AG09319 (cell line): ENCODE measurements at regions not wholly inside any gene's neighbourhood (a gene's known extent, or its start where the extent isn't known, plus 50 kb on each side); places are given as distances from the start of the nearest gene placed in this dataset.

Experiments
- DNase-seq: peaks from one replicate; pipeline ENCODE4 v3.0.0-alpha.2; 2010; ENCODE audit warnings: low read depth; ENCODE audit errors: extremely low read depth
- TF ChIP-seq, protein P1 (sequence below): IDR thresholded peaks from 2 replicates; pipeline ENCODE4 v1.5.1; 2011; ENCODE audit warnings: low read depth, mild to moderate bottlenecking, inconsistent platforms, low read length, moderate library complexity

DNA sequence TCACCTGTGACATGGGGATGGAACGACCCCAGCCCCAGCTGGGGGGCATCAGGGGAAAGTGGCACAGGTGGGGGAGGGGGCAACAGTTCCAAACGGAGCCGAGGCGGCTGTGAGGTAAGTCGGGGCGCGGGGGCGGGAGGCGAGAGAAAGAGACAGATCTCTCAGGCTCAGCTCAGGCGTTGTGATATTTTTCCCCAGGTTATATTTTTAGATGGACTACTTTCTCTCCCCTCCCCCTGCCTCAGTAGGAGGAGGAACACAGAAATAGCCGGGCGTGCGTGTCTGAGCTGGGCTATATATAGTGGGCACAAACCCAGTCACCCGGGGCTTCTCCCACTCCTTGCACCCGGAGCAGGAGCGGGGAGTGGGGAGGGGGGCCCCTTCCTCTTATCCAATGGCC, 91.0 kb upstream of the LINGO1 start:
- TF ChIP-seq, protein P1, sequence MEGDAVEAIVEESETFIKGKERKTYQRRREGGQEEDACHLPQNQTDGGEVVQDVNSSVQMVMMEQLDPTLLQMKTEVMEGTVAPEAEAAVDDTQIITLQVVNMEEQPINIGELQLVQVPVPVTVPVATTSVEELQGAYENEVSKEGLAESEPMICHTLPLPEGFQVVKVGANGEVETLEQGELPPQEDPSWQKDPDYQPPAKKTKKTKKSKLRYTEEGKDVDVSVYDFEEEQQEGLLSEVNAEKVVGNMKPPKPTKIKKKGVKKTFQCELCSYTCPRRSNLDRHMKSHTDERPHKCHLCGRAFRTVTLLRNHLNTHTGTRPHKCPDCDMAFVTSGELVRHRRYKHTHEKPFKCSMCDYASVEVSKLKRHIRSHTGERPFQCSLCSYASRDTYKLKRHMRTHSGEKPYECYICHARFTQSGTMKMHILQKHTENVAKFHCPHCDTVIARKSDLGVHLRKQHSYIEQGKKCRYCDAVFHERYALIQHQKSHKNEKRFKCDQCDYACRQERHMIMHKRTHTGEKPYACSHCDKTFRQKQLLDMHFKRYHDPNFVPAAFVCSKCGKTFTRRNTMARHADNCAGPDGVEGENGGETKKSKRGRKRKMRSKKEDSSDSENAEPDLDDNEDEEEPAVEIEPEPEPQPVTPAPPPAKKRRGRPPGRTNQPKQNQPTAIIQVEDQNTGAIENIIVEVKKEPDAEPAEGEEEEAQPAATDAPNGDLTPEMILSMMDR: no peak
- no peak for DNase-seq

DNA sequence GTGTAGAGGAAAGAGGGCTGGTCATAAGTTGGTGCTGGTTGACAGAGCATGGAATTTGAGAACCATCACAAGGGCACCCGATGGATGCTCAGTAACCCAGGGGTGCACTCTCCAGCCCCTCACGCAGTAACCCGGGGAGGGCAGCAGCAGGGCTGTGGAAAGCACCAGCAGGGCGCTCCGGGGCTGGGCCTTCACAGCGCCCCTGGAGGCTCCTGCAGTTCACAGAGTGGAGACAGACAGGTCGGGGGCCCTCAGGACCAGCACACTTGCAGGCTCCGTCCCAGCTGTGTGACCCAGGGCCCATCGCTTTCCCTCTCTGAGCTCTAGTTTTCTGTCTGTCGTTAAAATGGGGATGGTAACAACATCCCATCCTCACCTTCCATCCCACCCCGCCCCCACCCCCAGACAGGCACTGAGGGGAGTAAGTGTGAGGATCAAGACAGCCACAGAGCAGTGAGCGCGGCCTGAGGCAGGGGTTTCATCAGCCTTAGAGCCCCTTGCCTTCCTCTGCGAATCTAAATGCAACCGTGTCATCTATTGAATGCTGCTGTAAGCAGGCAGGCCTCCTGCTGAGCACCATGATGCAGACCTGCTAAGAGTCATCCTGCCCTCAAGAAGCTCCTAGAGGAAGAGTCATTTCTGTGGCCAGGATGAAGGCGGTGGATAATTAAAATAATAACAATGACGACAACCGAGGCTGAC, 90.2 kb upstream of the LINGO1 start:
- no peak for DNase-seq
- TF ChIP-seq, protein P1: no peak

DNA sequence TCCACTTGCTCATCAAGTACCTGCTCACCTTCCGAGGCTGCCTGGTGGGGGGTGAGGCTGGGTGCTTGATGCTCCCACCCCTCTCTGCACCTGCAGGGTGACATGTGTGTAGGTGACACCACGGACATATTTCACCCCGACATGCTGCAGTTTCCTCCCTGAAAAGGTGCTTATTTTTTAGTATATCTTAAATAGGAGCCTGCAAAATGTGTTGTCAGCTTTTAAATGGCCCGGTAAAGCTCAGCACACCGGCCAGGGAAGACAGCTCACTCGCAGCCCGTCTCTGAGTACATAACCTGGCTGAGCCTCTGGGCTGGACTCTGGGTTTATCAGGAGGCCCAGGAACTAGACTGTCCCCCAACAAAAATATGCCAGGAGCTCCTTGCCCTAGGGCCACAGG, 89.3 kb upstream of the LINGO1 start:
- TF ChIP-seq, protein P1: no peak
- no peak for DNase-seq

- no peak for DNase-seq
- TF ChIP-seq, protein P1: no peak
Measured at GRCh38 chr15:77720655-77721054, 87.9 kb upstream of the LINGO1 start.

- no peak for DNase-seq
- TF ChIP-seq, protein P1: no peak
Measured at GRCh38 chr15:77720173-77720572, 87.5 kb upstream of the LINGO1 start.

DNA sequence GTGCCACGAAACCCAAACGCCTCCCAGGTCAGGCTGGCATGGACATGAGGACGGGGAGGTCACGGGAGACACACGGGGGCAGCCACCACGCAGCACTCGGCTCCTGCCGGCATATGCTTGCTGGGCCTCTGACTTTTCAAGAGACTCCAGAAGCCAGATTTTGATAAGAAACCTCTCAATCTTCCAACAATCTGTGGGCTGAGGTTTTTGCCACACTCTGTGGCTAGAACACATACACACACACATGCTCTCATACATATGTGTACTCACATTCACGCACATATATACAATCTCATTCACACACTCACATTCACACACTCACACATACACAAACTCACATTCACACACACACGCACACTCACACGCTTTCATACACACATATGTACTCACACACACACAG, 86.7 kb upstream of the LINGO1 start:
- TF ChIP-seq, protein P1: no peak
- DNase-seq: no peak

DNA sequence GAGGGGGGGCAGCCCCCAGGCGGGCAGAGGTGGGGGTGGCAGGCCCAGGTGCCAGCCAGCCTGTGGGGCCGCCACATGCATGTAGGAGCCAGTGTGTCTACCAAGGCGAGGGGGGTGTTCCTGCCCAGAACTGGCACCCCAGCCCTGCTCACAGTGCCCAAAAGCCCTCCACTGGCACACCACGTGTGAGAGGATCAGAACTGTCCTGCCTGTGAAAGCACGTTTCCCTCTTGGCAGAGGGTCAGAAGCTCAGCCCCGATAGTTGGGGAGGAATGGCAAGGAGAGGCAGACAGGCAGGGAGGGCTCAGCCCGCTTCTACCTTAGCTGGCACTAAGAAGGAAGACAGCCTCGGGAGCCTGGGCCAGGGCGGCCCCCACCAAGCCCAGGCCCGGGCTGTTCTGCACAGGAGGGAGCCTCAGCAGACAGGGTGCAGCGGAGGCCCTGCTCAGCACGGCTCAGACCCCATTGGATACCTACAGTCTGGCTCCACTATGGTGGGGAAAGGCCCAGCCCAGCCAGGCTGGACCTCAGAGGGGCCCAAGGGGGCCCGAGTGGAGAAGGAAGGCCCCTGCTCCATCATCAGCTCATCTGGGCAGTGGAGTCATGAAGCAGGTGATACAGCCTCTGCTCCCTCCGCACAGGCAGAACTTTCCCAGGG, 84.8 kb upstream of the LINGO1 start:
- DNase-seq: no peak
- TF ChIP-seq, protein P1: no peak
